Body of pancreas (tissue), 4 donors: ENCODE measurements at regions not wholly inside any gene's neighbourhood (a gene's known extent, or its start where the extent isn't known, plus 50 kb on each side); places are given as distances from the start of the nearest gene placed in this dataset.

Experiments used
- ATAC-seq: fragments of 150-250 bp; one replicate; pipeline ENCODE4 v1.9.1; 2016
- DNase-seq, 4 donors: peaks; one replicate each; pipeline ENCODE4 v3.0.0-alpha.2; 2019
- H3K27ac ChIP-seq, 4 donors: fragments of 200-600 bp; sonication (generic); 1 replicate in 3 of 4; 2 replicates in 1 of 4; pipeline versions ENCODE4 v1.5.1 to v1.6.1; 2016 to 2019; ENCODE audit warnings: mild to moderate bottlenecking in 1 of 4, mixed read lengths in 1 of 4, moderate library complexity in 1 of 4
- H3K27me3 ChIP-seq, 2 donors: fragments of 200-600 bp; sonication (generic); one replicate each; pipeline ENCODE4 v1.6.0; 2016; ENCODE audit warnings: mild to moderate bottlenecking in 1 of 2
- H3K36me3 ChIP-seq, 2 donors: fragments of 200-600 bp; sonication (generic); replicated peaks in 1 of 2; 2 replicates each; pipeline ENCODE4 v1.5.1; 2016; ENCODE audit warnings: low read depth in 2 of 2; ENCODE audit not compliant: insufficient read depth in 1 of 2
- H3K4me1 ChIP-seq: fragments of 200-600 bp; sonication (generic); one replicate; pipeline ENCODE4 v1.6.0; 2016
- H3K4me3 ChIP-seq, 2 donors: fragments of 200-600 bp; sonication (generic); 1 replicate in 1 of 2; 2 replicates in 1 of 2; pipeline ENCODE4 v1.5.1; 2016 to 2019
- H3K9me3 ChIP-seq, 3 donors: fragments of 200-600 bp; sonication (generic); 1 replicate in 2 of 3; 2 replicates in 1 of 3; pipeline ENCODE4 v1.5.1; 2016
- POLR2A ChIP-seq, 3 donors: fragments of 450-650 bp; IDR thresholded peaks; one replicate each; pipeline ENCODE4 v1.6.1; 2016; ENCODE audit warnings: antibody characterized with exemption in 3 of 3, mild to moderate bottlenecking in 2 of 3
- WGBS, 2 donors: methylation state at CpG; one replicate each; pipeline ENCODE4 v1.1.5; 2017; 5-methylcytosine and 5-hydroxymethylcytosine counted together
- intact Hi-C: fragments of 100-400 bp; cut with DNase I; formaldehyde crosslinking; loops from one replicate; pipeline ENCODE4 v1.15.1; 2023
- TF ChIP-seq, protein P1 (sequence below), 7 experiments: fragments of 450-650 bp in 4 of 7; fragments of 200-600 bp in 3 of 7; sonication (generic) in 3 of 7; IDR thresholded peaks; one replicate each; pipeline ENCODE4 v1.5.1; 2016 to 2019; ENCODE audit warnings: antibody characterized with exemption in 7 of 7

DNA sequence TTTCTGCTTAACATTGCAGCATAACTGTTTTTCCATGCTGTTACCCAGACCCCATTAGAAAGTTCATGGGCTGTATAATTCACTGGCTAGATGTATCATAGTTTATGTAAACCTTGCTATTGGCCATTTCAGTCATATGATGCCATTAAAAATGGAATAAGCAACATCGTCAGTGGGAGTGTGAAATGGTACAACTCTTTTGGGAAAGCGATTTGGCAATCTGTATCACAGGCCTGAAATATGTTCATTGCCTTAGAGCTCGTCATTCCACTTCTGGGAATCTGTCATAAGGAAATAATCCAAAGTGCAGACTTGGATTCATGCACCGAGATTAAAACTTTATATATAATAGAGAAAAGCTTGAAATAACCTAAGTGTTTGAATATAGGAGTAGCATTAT is 77.9 kb upstream of the KLF4 start:
- DNase-seq (no peak), ATAC-seq (no peak)
- 82 to 89% methylated on average over 4 of the region's 4 CpGs for WGBS, 2 donors
- TF ChIP-seq, protein P1, sequence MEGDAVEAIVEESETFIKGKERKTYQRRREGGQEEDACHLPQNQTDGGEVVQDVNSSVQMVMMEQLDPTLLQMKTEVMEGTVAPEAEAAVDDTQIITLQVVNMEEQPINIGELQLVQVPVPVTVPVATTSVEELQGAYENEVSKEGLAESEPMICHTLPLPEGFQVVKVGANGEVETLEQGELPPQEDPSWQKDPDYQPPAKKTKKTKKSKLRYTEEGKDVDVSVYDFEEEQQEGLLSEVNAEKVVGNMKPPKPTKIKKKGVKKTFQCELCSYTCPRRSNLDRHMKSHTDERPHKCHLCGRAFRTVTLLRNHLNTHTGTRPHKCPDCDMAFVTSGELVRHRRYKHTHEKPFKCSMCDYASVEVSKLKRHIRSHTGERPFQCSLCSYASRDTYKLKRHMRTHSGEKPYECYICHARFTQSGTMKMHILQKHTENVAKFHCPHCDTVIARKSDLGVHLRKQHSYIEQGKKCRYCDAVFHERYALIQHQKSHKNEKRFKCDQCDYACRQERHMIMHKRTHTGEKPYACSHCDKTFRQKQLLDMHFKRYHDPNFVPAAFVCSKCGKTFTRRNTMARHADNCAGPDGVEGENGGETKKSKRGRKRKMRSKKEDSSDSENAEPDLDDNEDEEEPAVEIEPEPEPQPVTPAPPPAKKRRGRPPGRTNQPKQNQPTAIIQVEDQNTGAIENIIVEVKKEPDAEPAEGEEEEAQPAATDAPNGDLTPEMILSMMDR (IDR thresholded peaks at IDR 0.05): no peak
- TF ChIP-seq POLR2A (IDR thresholded peaks at IDR 0.05): no peak
- no peaks in the 10 kb centered on the region for H3K4me1 ChIP-seq
- H3K4me3 ChIP-seq: no peak overlapping the region
- H3K27me3 ChIP-seq: no peaks in the 10 kb centered on the region
- H3K9me3 ChIP-seq: no peaks in the 10 kb centered on the region
- H3K36me3 ChIP-seq: no peaks in the 10 kb centered on the region
- intact Hi-C loops: no loop called here
- H3K27ac ChIP-seq: no peak overlapping the region

DNA sequence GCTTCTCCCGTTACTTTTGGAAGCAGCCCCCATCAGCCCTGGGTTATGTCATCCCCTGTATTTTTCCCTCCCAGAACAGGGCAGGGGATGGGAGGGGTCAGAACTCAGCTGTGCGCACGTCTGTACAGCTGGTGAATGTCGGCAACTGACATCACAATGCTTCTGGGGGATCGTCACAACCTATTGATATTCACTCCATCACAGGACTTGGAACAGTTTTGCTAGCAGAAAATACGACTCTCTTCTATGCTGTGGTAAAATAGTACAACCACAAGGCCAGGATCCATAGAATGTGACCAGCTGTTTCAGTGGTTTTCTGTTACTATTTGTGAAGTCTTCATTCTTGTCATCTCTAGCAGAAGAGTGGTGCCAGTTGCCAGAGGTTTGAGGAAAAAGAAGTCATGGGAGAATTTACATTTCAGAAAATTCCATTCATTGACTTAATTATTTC is 77.1 kb upstream of the KLF4 start:
- Histone ChIP-seq H3K4me1 (no peaks in the 10 kb centered on the region), H3K9me3 (no peaks in the 10 kb centered on the region), H3K36me3 (no peaks in the 10 kb centered on the region), H3K27me3 (no peaks in the 10 kb centered on the region), H3K27ac (no peak overlapping the region), H3K4me3 (no peak overlapping the region)
- no peak for ATAC-seq
- intact Hi-C loops: no loop called here
- WGBS, 2 donors: 75 to 87% methylated on average over 6 of the region's 6 CpGs
- TF ChIP-seq POLR2A (IDR thresholded peaks at IDR 0.05): no peak
- TF ChIP-seq, protein P1 (IDR thresholded peaks at IDR 0.05): no peak
- DNase-seq: no peak

DNA sequence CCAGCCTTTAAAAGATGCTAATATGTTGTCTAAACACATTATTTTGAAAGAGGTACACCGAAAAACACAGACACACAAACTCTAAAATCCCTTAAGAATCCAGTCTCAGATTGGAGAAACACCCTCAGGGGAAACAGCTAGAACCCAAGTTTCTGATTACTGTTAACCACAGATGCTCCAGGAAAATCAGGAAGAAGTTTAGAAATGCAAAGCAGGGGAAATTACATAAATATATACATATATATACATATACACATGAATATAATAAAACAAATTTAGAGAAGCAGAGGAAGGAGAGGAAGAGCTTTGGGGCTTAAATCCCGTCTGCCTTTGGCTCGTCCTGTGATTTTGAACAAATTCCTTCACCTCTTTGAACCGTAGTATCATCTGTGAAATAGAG is 73.2 kb upstream of the KLF4 start:
- Histone ChIP-seq H3K36me3 (no peaks in the 10 kb centered on the region), H3K9me3 (no peaks in the 10 kb centered on the region), H3K4me3 (no peak overlapping the region), H3K4me1 (no peaks in the 10 kb centered on the region), H3K27ac (no peak overlapping the region), H3K27me3 (no peaks in the 10 kb centered on the region)
- intact Hi-C loops: no loop called here
- ATAC-seq (no peak), DNase-seq (no peak)
- WGBS, 2 donors: 85 to 88% methylated on average over 4 of the region's 4 CpGs
- no peak for TF ChIP-seq POLR2A (IDR thresholded peaks at IDR 0.05)
- TF ChIP-seq, protein P1 (IDR thresholded peaks at IDR 0.05): no peak

DNA sequence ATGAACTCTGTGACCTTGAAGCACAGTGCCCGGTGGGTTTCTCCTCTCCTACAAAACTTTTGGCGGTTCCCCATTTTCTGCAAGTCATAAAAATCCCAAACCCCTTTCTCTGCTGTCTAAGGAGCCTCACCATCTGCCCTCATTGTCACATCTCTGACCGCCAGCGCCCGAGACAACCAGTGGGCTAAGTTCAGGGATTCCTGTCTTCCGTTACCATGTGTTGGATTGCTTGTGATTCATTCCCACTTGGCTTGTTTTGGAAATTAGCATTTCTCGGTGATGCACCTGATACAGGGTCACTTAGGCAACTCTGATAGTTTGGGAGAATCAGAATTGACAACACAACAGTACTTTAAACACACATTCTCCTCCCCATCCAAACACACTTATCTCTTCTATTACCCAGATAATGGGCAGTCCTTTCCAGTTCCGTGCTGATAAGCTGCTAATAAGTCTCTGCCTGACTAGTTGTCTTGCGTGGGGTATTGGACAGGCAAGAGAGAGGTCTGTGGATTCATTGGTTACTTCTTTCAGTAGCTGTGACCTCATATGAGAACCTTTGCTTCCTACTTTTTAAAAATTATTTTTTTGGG is 70.0 kb upstream of the KLF4 start:
- Histone ChIP-seq H3K4me3 (no peak overlapping the region), H3K27me3 (no peaks in the 10 kb centered on the region), H3K27ac (no peak overlapping the region), H3K4me1 (peaks cover 5% of the 10 kb centered on the region), H3K9me3 (no peaks in the 10 kb centered on the region), H3K36me3 (no peaks in the 10 kb centered on the region)
- intact Hi-C loops: no loop called here
- 47 to 65% methylated on average over 9 of the region's 9 CpGs for WGBS, 2 donors
- ATAC-seq (no peak), DNase-seq (no peak)
- TF ChIP-seq POLR2A (IDR thresholded peaks at IDR 0.05): no peak
- TF ChIP-seq, protein P1 (IDR thresholded peaks at IDR 0.05): no peak
